Hippocampal formation (tissue), 2 donors: ENCODE measurements at regions not wholly inside any gene's neighbourhood (a gene's known extent, or its start where the extent isn't known, plus 50 kb on each side); places are given as distances from the start of the nearest gene placed in this dataset.
"Not testable (repeated sequence)": the region's sequence is repeated elsewhere in the genome, so short reads cannot be mapped to it uniquely, and the experiment has no call there.

Experiments
- DNase-seq, 2 donors: peaks; one replicate each; lab custom pipeline; 2025; lab: John Stamatoyannopoulos, UW

DNA sequence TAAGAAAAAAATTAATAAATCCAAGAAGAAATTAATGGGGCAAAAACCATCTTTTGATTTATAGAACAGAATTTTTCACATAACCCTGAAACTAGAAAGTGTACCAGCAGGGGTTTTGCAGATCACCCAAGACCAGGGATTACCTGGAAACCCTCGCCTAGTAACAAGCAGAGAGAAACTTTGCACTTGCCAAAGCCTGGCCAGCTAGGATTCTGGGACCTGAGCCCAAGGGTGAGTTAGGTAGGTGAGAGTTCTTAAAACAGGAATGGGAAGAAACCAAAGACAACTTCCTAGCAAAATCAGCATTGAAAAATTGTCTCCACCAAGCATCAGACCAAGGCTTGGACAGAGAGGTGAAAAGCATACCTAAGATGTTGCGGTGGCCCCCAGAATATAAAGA is 247.0 kb upstream of the NBEA start:
- DNase-seq, result no peak

DNA sequence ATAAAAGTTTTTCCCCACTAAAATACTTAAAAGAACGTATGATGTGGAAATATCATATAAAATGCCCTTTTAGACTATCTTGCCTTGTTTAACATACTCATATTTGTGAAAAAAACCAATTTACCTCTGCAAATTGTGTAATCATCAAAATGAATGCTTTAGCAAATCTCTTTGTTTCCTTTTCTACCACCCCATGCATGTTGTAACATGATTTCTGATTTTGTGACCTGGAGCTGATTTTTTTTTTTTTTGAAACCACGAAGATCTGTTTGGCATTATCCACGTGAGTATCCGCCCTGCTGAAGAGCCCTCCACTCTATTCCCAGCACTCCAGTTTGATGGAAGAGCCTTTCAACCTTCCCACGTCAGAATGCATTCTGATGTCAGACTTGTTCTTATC is 245.8 kb upstream of the NBEA start:
- DNase-seq, result no peak

DNA sequence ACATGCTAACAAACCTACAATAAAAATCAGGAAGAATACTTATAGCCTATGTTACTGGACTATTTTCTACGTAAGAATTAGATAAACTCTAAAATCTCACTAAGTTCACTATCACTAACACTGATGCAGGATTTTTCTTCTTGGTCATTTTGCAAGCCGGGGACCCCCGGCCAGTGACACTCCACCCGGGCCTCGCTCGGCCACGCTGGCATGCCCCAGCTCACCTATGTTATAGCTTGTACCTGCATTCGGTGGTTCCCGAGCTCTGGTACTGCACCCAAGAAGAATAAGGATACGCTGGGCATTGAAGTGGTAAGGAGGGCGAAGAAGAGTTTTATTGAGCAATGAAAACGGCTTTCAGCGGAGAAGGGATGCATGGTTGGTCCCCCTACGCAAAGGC is 245.3 kb upstream of the NBEA start:
- DNase-seq, result no peak

- DNase-seq, result no peak
Measured at GRCh38 chr13:34698945-34699344, 243.1 kb upstream of the NBEA start.

- no peak for DNase-seq
Measured at GRCh38 chr13:34700155-34700554, 241.9 kb upstream of the NBEA start.

- DNase-seq, result no peak
Measured at GRCh38 chr13:34701919-34702318, 240.2 kb upstream of the NBEA start.

DNA sequence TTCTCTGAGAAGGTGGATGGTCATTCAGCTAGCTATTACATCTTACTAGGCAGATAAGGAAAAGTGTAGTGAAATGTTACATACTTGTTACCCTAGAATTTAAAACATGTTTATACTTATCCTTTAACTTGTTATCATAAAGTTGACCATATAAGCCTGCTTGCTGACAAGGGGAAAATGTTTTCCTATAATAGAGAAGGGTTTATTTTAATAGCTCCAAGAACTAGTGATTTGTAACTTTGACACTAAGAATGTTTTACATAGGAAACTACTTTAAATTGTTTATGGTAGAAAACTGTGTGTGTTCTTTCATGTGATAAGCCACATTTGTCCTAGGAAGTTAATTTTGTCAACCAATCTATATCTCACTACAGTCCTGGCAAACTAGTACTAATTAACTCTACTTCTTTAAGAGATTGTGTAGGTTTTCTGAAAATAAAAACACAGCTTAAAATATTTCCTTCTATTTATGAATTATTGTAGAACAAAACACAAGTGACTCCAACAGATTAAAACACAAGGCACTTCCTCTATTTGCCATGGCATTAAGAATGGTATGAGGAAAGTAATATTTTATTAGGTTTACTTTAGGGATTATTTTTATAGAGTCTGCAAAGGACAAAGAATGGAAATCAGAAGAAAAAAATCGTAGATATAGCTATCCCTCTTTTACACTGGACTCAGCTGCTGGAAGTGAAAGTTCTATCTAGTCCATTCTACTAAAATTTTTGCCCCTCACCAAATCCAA is 233.3 kb upstream of the NBEA start:
- DNase-seq, result no peak

DNA sequence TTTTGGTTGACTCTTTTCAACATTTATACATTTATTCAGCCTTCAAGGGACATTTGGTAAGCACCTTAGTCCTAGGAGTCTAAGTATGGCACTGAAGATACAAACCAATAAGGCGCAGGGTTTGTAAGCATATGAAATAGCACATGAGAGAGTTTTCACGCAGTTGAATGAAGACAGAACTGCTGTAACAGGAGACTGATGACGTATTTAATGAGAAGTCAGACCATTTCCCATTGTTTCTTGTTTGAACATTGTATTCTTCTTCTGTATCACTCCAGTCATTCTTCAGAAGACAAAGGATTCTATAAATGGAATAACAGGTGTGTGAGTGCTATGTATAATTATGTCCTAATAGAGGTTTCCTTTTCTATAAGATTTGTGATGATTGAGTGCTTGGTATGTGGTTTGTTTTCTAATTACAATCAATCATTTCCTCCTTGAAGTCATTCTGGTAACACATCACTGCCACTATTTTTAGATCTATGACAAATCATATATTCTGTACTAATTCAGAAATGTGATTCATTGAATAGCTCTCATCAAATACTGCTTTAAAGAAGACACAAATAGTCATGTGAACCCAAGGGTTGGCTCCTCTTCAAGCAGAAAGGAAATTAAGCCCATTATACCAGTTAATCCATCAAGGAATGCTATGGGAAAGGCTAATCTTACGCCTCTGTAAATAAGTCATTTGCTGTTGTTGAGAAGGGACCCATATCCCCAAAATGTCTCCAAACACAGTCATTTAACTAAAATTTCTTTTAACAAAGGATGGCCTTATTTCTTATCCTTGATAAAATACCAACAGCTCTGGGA is 222.8 kb upstream of the NBEA start:
- no peak for DNase-seq

DNA sequence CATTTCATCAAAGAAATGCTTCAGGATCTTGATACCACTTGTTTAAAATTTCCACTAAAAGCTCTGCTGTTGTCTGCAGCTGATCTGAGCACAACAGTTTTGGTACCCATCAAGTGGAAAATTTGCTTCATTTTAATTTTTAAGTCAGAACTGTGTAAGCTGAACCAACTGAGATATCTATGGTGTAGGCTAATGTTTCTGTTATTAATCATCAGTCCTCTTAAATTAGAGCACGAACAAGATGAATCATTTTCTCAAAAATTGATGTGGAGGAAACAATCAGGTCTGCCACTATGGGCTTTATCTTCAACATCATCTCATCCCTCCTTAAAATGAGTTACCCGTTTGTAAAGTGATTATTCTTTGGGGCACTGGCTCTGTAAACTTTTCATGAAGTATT is 221.5 kb upstream of the NBEA start:
- DNase-seq, result no peak

DNA sequence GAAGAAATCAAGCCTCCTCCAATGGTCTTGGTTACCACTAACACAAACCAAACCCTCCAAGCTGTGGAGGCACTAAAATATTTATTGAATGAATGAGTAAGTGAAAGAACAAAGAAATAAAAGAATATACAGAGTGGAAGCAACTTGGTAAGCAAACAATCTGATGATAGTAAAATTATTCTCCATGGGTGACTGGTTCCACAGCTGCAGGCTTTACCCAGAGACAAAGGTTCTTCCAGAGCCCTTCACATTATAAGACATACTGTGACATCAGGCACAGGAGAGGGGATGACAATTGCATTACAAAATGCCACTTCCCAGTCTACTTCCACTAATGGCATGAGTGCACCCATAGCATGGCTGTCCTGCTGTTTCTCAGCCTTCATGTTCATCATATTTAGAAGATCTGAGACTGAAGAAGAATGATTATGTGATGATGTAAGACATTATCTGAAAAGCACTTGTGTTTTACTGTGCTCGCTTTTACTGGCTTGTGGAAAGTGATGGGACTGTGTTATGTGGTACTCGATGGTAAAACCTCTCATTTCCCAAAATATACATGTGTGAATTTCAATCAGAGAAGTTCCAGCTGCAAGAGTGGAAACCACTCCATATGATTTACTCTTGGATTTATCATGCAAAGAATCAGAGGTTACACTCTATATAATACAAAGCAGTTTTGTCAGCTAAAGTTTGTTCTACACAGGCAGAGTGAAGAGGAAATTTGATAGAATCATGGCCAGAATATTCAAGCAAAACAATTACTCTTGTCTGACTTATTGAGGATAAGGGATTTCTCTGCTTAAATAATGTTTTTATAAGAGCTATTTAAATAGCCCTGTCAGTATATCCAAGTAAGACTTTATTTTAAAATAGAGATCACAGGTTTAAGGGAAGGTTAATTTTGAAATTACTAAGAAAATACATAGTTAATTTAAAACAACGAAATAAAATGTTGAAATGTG is 220.2 kb upstream of the NBEA start:
- no peak for DNase-seq

DNA sequence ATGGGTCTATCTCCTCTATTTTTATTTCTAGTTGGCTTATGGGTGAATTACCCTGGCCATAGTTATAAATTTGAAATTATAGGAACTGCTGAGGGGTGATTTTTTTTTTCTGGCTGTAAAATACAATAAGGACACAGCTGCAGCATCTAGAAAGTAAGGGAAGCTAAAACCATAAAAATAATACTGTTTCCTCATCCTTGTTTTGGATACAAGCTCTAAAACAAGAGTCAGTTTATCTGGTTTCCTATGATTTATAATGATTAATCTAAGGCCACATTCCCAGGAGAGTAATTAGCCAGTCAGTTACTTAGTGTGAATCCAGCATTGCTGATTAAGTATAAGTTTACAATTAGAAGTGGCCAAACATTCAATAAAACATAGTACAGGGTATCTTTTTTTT is 219.1 kb upstream of the NBEA start:
- no peak for DNase-seq

GRCh38 chr13:34730961-34731360 is 211.1 kb upstream of the NBEA start:
- DNase-seq, result no peak

GRCh38 chr13:34731486-34731885 is 210.6 kb upstream of the NBEA start:
- DNase-seq, result no peak

- no peak for DNase-seq
Measured at GRCh38 chr13:34733721-34734120, 208.3 kb upstream of the NBEA start.

DNA sequence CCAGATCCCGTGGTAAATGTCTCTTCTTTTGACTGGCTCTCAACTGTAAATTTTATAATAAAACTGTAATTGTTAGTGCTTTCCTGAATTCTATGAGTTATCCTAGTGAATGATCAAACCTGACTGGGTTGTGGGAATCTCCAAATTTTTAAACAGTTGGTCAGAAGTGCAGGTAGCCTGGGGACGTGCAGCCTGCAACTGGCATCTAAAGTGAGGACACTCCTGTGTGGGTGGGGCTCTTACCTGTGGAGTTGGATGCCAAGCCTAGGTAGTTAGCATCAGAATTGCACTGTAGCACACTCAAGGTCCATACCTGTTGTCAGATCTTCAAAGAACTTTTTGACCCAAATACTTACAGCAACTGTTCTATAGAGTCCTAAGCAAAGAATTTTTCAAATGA is 207.1 kb upstream of the NBEA start:
- DNase-seq, result no peak

- peak in 1 of 2 donors; percentile 75 for DNase-seq
Measured at GRCh38 chr13:34738254-34738992, 203.6 kb upstream of the NBEA start.

DNA sequence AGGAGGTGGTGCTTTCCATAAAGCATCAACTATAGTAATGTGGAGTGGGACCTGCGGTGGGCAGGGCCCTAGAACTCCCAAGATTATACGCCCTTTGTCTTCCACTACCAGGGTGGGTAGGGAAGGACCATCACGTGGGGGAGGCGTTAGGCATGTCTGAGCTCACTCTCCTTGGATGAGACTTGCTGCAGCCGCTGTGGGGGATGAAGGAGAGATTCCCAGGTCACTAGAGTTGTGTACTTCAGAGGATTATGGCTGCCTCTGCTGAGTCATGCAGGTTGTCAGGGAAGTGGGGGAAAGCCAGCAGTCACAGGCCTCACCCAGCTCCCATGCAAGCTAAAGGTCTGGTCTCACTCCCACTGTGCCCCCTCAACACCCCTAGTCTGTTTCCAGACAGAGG is 195.0 kb upstream of the NBEA start:
- DNase-seq, result not testable (repeated sequence)

DNA sequence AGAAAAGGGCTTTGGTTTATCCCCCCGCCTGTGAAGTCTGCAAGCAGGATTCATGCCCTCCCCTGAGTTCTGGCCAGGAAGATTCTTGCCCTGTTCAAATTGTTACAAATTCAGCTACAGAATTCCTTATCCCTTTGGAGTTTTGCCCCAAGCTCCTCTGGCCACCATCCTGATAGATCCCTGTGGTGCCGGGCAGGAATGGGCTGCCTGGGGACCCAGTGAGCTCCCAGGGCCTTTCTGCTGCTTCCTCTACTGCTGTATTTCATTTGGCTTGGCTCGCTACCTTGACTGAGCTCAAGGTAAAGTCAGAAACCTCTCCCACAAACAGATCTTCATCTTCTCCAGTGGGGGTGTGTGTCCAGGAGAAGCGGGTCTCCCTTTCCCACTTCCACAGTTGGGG is 194.6 kb upstream of the NBEA start:
- DNase-seq, result no peak

- DNase-seq, result peak in 1 of 2 donors; percentile 10
Measured at GRCh38 chr13:34748073-34748472, 194.0 kb upstream of the NBEA start.

DNA sequence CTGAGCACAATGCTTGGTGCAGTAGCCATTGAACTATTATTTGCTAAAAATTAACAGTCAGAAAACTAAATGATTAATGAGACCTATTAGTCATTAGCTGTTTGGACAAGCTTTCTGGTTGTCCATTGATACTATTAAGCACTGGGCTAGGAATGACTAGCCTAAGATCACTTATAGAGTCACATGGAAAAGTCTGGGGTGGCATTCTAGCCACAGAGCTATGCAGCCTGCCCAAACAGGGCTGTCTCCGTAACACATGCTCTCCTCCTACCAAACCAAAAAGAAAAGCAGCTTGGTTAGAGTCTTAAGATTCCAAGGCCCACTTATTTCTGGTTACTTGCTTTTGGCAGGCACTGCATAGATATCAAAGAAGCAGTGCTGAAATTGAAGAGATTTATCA is 193.5 kb upstream of the NBEA start:
- DNase-seq, result no peak

GRCh38 chr13:34749046-34749445 is 193.0 kb upstream of the NBEA start:
- DNase-seq, result no peak
